HCT116 (cell line): ENCODE measurements at regions not wholly inside any gene's neighbourhood (a gene's known extent, or its start where the extent isn't known, plus 50 kb on each side); places are given as distances from the start of the nearest gene placed in this dataset.

Experiments
- EGR1 ChIP-seq: IDR thresholded peaks from 2 replicates; pipeline ENCODE4 v1.6.1; 2012; ENCODE audit warnings: low read depth
- ELF1 ChIP-seq: IDR thresholded peaks from 2 replicates; pipeline ENCODE4 v1.6.1; 2012; ENCODE audit warnings: low read depth, borderline replicate concordance
- JUND ChIP-seq: IDR thresholded peaks from 2 replicates; pipeline ENCODE4 v1.6.1; 2012
- POLR2AphosphoS5 ChIP-seq: IDR thresholded peaks from 2 replicates; pipeline ENCODE4 v1.6.1; 2011; ENCODE audit warnings: mild to moderate bottlenecking, low read depth, low read length, moderate library complexity
- TCF7L2 ChIP-seq: IDR thresholded peaks from 2 replicates; pipeline ENCODE4 v1.7.0; 2011; ENCODE audit warnings: borderline replicate concordance, inconsistent platforms; ENCODE audit not compliant: insufficient read depth, insufficient read length; ENCODE audit errors: extremely low read depth
- ZNF274 ChIP-seq: fragments of 200-500 bp; sonication (Bioruptor generic); IDR thresholded peaks from 2 replicates; pipeline ENCODE4 v1.6.1; 2014; ENCODE audit warnings: mild to moderate bottlenecking, low read depth, low read length, inconsistent platforms

GRCh38 chr5:125575891-125576505, 829.6 kb upstream of the ZNF608 start:
- TF ChIP-seq POLR2AphosphoS5: no peak
- TF ChIP-seq JUND: no peak
- TF ChIP-seq ZNF274: no peak
- no peak for TF ChIP-seq EGR1
- no peak for TF ChIP-seq ELF1
- TF ChIP-seq TCF7L2: no peak
